CD4-positive, CD25-positive, alpha-beta regulatory T cell (primary cell): ENCODE measurements at regions not wholly inside any gene's neighbourhood (a gene's known extent, or its start where the extent isn't known, plus 50 kb on each side); places are given as distances from the start of the nearest gene placed in this dataset.
"Not testable (repeated sequence)": the region's sequence is repeated elsewhere in the genome, so short reads cannot be mapped to it uniquely, and the experiment has no call there.

Experiments
- ATAC-seq, 2 donors: fragments of 150-1000 bp; cut with Tn5 transposase; one replicate each; pipeline ENCODE4 v1.10.0; 2021; ENCODE audit warnings: low read depth in 2 of 2, moderate number of reproducible peaks in 2 of 2, moderate library complexity in 1 of 2
- DNase-seq, 3 donors: peaks; one replicate each; pipeline versions ENCODE4 v3.0.0 to v3.0.0-alpha.2; 2012 to 2022; ENCODE audit warnings: mixed read lengths in 1 of 3
- H3K27ac ChIP-seq: one replicate; pipeline ENCODE4 v1.7.0; 2013; ENCODE audit warnings: mild to moderate bottlenecking, low read length; ENCODE audit not compliant: insufficient read depth, poor library complexity, severe bottlenecking
- H3K27me3 ChIP-seq: one replicate; pipeline ENCODE4 v1.7.0; 2013; ENCODE audit warnings: low read length; ENCODE audit not compliant: control insufficient read depth, insufficient read depth
- H3K36me3 ChIP-seq: one replicate; pipeline ENCODE4 v1.7.0; 2013; ENCODE audit warnings: mild to moderate bottlenecking, low read length, moderate library complexity; ENCODE audit not compliant: control insufficient read depth, insufficient read depth
- H3K4me1 ChIP-seq: 2 replicates; pipeline ENCODE4 v1.7.0; 2013; ENCODE audit warnings: mild to moderate bottlenecking, low read length; ENCODE audit not compliant: insufficient read depth, control insufficient read depth, poor library complexity, severe bottlenecking
- H3K4me3 ChIP-seq: one replicate; pipeline ENCODE4 v1.7.0; 2013; ENCODE audit warnings: low read depth, mild to moderate bottlenecking, low read length, moderate library complexity
- H3K9me3 ChIP-seq, 2 experiments: 1 replicate in 1 of 2; 2 replicates in 1 of 2; pipeline ENCODE4 v1.7.0; 2013; ENCODE audit warnings: low read length in 2 of 2, mild to moderate bottlenecking in 1 of 2, moderate library complexity in 1 of 2; ENCODE audit not compliant: control insufficient read depth in 2 of 2
- H3K27ac Mint-ChIP-seq, 3 donors: one replicate each; pipeline ENCODE4 v1.8.0; 2020 to 2022; ENCODE audit warnings: mild to moderate bottlenecking in 3 of 3, mixed read lengths in 3 of 3, moderate library complexity in 2 of 3
- H3K27me3 Mint-ChIP-seq: one replicate; pipeline ENCODE4 v1.8.0; 2022; ENCODE audit warnings: mild to moderate bottlenecking, mixed read lengths
- H3K36me3 Mint-ChIP-seq: one replicate; pipeline ENCODE4 v1.8.0; 2020; ENCODE audit warnings: mixed read lengths
- H3K4me1 Mint-ChIP-seq, 4 donors: one replicate each; pipeline ENCODE4 v1.8.0; 2020 to 2022; ENCODE audit warnings: mixed read lengths in 4 of 4, mild to moderate bottlenecking in 1 of 4
- H3K4me3 Mint-ChIP-seq, 4 donors: one replicate each; pipeline ENCODE4 v1.8.0; 2020 to 2022; ENCODE audit warnings: mild to moderate bottlenecking in 4 of 4, mixed read lengths in 4 of 4, moderate library complexity in 3 of 4
- H3K9me3 Mint-ChIP-seq, 7 donors: one replicate each; pipeline ENCODE4 v1.8.0; 2020 to 2022; ENCODE audit warnings: mixed read lengths in 7 of 7, mild to moderate bottlenecking in 3 of 7, moderate library complexity in 2 of 7

- not testable (repeated sequence) for H3K27me3 ChIP-seq, H3K4me3 ChIP-seq, DNase-seq, H3K27ac Mint-ChIP-seq, H3K4me1 ChIP-seq, H3K36me3 ChIP-seq, H3K27me3 Mint-ChIP-seq, H3K36me3 Mint-ChIP-seq, H3K4me3 Mint-ChIP-seq, ATAC-seq, H3K27ac ChIP-seq, H3K9me3 Mint-ChIP-seq, H3K9me3 ChIP-seq
- peaks cover 4 to 13% (median 6%) of the 10 kb centered on the region in 4 donors for H3K4me1 Mint-ChIP-seq
These were observed 54.7 kb upstream of the APOD start for GRCh38 chr3:195638456-195638855.

- H3K36me3 ChIP-seq, ATAC-seq, H3K27me3 ChIP-seq, H3K4me1 ChIP-seq, H3K27ac ChIP-seq, H3K9me3 ChIP-seq, H3K4me3 ChIP-seq, DNase-seq, H3K36me3 Mint-ChIP-seq, H3K9me3 Mint-ChIP-seq, H3K27me3 Mint-ChIP-seq: not testable (repeated sequence)
- Mint-ChIP-seq H3K4me1 (peaks cover 4 to 14% (median 6%) of the 10 kb centered on the region in 4 donors), H3K4me3 (peak overlapping the region; percentile 69 to 87 (median 71)), H3K27ac (peak overlapping the region; percentile 21 to 77 (median 40))
These were observed 53.9 kb upstream of the APOD start for GRCh38 chr3:195637473-195638233.

- not testable (repeated sequence) for H3K36me3 Mint-ChIP-seq, DNase-seq, H3K4me1 ChIP-seq, H3K27me3 ChIP-seq, H3K9me3 Mint-ChIP-seq, H3K27ac ChIP-seq, H3K4me3 ChIP-seq, ATAC-seq, H3K9me3 ChIP-seq, H3K27me3 Mint-ChIP-seq, H3K36me3 ChIP-seq
- Mint-ChIP-seq H3K4me1 (peaks cover 4 to 14% (median 6%) of the 10 kb centered on the region in 4 donors), H3K27ac (peak overlapping the region; percentile 21 to 77 (median 40)), H3K4me3 (peak overlapping the region; percentile 69 to 87 (median 71))
These were observed 53.3 kb upstream of the APOD start for GRCh38 chr3:195637011-195637410.

- H3K4me3 ChIP-seq, H3K27ac ChIP-seq, DNase-seq, H3K27me3 ChIP-seq, H3K9me3 ChIP-seq, H3K36me3 ChIP-seq, H3K4me1 ChIP-seq, H3K9me3 Mint-ChIP-seq, ATAC-seq, H3K36me3 Mint-ChIP-seq, H3K27me3 Mint-ChIP-seq: not testable (repeated sequence)
- Mint-ChIP-seq H3K4me1 (peaks cover 4 to 14% (median 6%) of the 10 kb centered on the region in 4 donors), H3K4me3 (peak overlapping the region; percentile 58 to 88 (median 82)), H3K27ac (peak overlapping the region in 1 of 3 donors; percentile 79)
These were observed 52.4 kb upstream of the APOD start for GRCh38 chr3:195635898-195636685.

- not testable (repeated sequence) for H3K27me3 ChIP-seq, H3K9me3 Mint-ChIP-seq, H3K36me3 ChIP-seq, H3K4me3 Mint-ChIP-seq, H3K27me3 Mint-ChIP-seq, H3K27ac ChIP-seq, ATAC-seq, H3K9me3 ChIP-seq, H3K36me3 Mint-ChIP-seq, H3K27ac Mint-ChIP-seq, DNase-seq, H3K4me3 ChIP-seq, H3K4me1 ChIP-seq
- H3K4me1 Mint-ChIP-seq = peaks cover 4 to 14% (median 6%) of the 10 kb centered on the region in 4 donors
These were observed 51.6 kb upstream of the APOD start for GRCh38 chr3:195635262-195635873.

- H3K36me3 Mint-ChIP-seq, H3K27ac Mint-ChIP-seq, H3K4me1 ChIP-seq, H3K9me3 ChIP-seq, H3K27me3 ChIP-seq, H3K9me3 Mint-ChIP-seq, H3K27ac ChIP-seq, H3K36me3 ChIP-seq, H3K4me3 ChIP-seq, H3K27me3 Mint-ChIP-seq: not testable (repeated sequence)
- ATAC-seq (peak; percentile 94 to 95), DNase-seq (peak in 2 of 3 donors; percentile 16 to 62)
- Mint-ChIP-seq H3K4me3 (peak overlapping the region in 2 of 4 donors; percentile 52 to 69), H3K4me1 (peaks cover 4 to 14% (median 6%) of the 10 kb centered on the region in 4 donors)
These were observed 50.9 kb upstream of the APOD start for GRCh38 chr3:195634426-195635261.
